Panc1 (cell line): ENCODE measurements at regions not wholly inside any gene's neighbourhood (a gene's known extent, or its start where the extent isn't known, plus 50 kb on each side); places are given as distances from the start of the nearest gene placed in this dataset.

Experiments used
- ATAC-seq: fragments of 200-7000 bp; cut with Tn5 transposase; 2 replicates; pipeline ENCODE4 v1.9.1; 2020; ENCODE audit warnings: mild to moderate bottlenecking, moderate library complexity
- BruUV-seq: library from RNA; stranded (reverse); fragments of 400-500 nt; replicated peaks from 2 replicates; lab custom pipeline; 2021; lab: Mats Ljungman, UMichigan
- CTCF ChIA-PET: fragments of 300-600 bp; sonication (Branson Sonifier 250); formaldehyde crosslinking; loops from one replicate; lab custom pipeline; 2022; ENCODE audit warnings: antibody characterized with exemption; lab: Charles Lee
- POLR2A ChIA-PET: fragments of 300-600 bp; sonication (Branson Sonifier 250); formaldehyde crosslinking; loops from one replicate; lab custom pipeline; 2022; ENCODE audit warnings: antibody characterized with exemption; lab: Charles Lee
- DNase-seq: peaks from one replicate; pipeline ENCODE4 v3.0.0-alpha.2; 2010; ENCODE audit warnings: low read depth, low spot score
- H3K27ac ChIP-seq: 2 replicates; pipeline ENCODE4 v1.5.1; 2011; ENCODE audit warnings: mild to moderate bottlenecking, low read length, inconsistent platforms
- H3K27me3 ChIP-seq: fragments of 200-500 bp; sonication (Bioruptor generic); 2 replicates; pipeline ENCODE4 v1.6.0; 2014; ENCODE audit warnings: low read length, inconsistent platforms; ENCODE audit not compliant: control insufficient read depth, insufficient read depth
- H3K36me3 ChIP-seq: fragments of 200-500 bp; sonication (Bioruptor generic); 2 replicates; pipeline ENCODE4 v1.5.1; 2014; ENCODE audit warnings: inconsistent platforms, mild to moderate bottlenecking, low read length, moderate library complexity; ENCODE audit not compliant: control insufficient read depth, insufficient read depth
- H3K4me1 ChIP-seq: 2 replicates; pipeline ENCODE4 v1.5.1; 2011; ENCODE audit warnings: inconsistent platforms, mild to moderate bottlenecking, low read length, moderate library complexity; ENCODE audit not compliant: control insufficient read depth, insufficient read depth
- H3K4me3 ChIP-seq, 2 experiments: 2 replicates each; pipeline ENCODE4 v1.5.1; 2011 to 2012; ENCODE audit warnings: low read depth in 2 of 2, low read length in 2 of 2, mild to moderate bottlenecking in 2 of 2, inconsistent platforms in 1 of 2, moderate library complexity in 1 of 2
- H3K9me3 ChIP-seq: fragments of 200-500 bp; sonication (Bioruptor generic); 2 replicates; pipeline ENCODE4 v1.5.1; 2014; ENCODE audit warnings: low read depth, mild to moderate bottlenecking, inconsistent platforms, low read length, moderate library complexity; ENCODE audit not compliant: control insufficient read depth, insufficient read depth
- POLR2AphosphoS5 ChIP-seq: IDR thresholded peaks from 2 replicates; pipeline ENCODE4 v1.6.1; 2012; ENCODE audit warnings: mild to moderate bottlenecking, low read depth, low read length, moderate library complexity
- SIN3A ChIP-seq: IDR thresholded peaks from 2 replicates; pipeline ENCODE4 v1.6.1; 2012; ENCODE audit warnings: low read depth, mild to moderate bottlenecking, low read length, moderate library complexity, borderline replicate concordance; ENCODE audit not compliant: insufficient read depth
- TCF7L2 ChIP-seq: IDR thresholded peaks from 2 replicates; pipeline ENCODE4 v1.6.1; 2011; ENCODE audit warnings: mild to moderate bottlenecking, low read depth, low read length, inconsistent platforms
- in situ Hi-C: cut with HindIII; loops from 2 replicates; pipeline ENCODE4 v1.10.0; 2016; ENCODE audit warnings: low sequenced_read_pairs, low pct_unique_long_range_greater_than_20kb
- intact Hi-C: fragments of 100-400 bp; cut with micrococcal nuclease; formaldehyde crosslinking; loops from one replicate; pipeline ENCODE4 v1.10.0; 2022; ENCODE audit not compliant: unreplicated experiment
- TF ChIP-seq, protein P1 (sequence below), 2 experiments: IDR thresholded peaks; 2 replicates each; pipeline ENCODE4 v1.6.1; 2011 to 2012; ENCODE audit warnings: low read depth in 2 of 2, control low read depth in 1 of 2, low read length in 1 of 2, mild to moderate bottlenecking in 1 of 2, moderate library complexity in 1 of 2; ENCODE audit not compliant: insufficient read depth in 1 of 2
- TF ChIP-seq, protein P2 (sequence below): fragments of 450-650 bp; IDR thresholded peaks from 2 replicates; pipeline ENCODE4 v1.5.1; 2017; ENCODE audit warnings: mild to moderate bottlenecking

DNA sequence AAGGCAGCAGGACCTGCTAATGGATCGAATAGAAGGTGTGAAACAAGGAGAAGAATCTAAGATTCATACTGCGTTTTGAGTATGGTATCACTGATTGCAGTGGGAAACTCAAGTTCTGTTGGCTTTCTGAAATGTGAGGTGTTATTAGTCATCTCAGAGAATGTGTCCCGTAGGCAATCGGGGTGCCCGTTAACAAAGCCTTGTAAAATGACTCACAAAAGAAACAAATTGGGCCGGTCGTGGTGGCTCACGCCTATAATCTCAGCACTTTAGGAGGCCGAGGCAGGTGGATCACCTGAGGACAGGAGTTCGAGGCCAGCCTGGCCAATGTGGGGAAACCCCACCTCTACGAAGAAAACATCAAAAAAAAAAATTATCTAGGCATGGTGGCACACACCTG lies 118.2 kb upstream of the C7orf33 start:
- intact Hi-C loops: no loop called here
- ChIA-PET POLR2A (no interaction called here), CTCF (no interaction called here)
- TF ChIP-seq, protein P1, sequence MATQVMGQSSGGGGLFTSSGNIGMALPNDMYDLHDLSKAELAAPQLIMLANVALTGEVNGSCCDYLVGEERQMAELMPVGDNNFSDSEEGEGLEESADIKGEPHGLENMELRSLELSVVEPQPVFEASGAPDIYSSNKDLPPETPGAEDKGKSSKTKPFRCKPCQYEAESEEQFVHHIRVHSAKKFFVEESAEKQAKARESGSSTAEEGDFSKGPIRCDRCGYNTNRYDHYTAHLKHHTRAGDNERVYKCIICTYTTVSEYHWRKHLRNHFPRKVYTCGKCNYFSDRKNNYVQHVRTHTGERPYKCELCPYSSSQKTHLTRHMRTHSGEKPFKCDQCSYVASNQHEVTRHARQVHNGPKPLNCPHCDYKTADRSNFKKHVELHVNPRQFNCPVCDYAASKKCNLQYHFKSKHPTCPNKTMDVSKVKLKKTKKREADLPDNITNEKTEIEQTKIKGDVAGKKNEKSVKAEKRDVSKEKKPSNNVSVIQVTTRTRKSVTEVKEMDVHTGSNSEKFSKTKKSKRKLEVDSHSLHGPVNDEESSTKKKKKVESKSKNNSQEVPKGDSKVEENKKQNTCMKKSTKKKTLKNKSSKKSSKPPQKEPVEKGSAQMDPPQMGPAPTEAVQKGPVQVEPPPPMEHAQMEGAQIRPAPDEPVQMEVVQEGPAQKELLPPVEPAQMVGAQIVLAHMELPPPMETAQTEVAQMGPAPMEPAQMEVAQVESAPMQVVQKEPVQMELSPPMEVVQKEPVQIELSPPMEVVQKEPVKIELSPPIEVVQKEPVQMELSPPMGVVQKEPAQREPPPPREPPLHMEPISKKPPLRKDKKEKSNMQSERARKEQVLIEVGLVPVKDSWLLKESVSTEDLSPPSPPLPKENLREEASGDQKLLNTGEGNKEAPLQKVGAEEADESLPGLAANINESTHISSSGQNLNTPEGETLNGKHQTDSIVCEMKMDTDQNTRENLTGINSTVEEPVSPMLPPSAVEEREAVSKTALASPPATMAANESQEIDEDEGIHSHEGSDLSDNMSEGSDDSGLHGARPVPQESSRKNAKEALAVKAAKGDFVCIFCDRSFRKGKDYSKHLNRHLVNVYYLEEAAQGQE (IDR thresholded peaks at IDR 0.05; ENCODE audit: insufficient read depth in 1 of 2, low read depth in 2 of 2, low read length in 1 of 2): no peak
- no peak for TF ChIP-seq POLR2AphosphoS5
- TF ChIP-seq, protein P2, sequence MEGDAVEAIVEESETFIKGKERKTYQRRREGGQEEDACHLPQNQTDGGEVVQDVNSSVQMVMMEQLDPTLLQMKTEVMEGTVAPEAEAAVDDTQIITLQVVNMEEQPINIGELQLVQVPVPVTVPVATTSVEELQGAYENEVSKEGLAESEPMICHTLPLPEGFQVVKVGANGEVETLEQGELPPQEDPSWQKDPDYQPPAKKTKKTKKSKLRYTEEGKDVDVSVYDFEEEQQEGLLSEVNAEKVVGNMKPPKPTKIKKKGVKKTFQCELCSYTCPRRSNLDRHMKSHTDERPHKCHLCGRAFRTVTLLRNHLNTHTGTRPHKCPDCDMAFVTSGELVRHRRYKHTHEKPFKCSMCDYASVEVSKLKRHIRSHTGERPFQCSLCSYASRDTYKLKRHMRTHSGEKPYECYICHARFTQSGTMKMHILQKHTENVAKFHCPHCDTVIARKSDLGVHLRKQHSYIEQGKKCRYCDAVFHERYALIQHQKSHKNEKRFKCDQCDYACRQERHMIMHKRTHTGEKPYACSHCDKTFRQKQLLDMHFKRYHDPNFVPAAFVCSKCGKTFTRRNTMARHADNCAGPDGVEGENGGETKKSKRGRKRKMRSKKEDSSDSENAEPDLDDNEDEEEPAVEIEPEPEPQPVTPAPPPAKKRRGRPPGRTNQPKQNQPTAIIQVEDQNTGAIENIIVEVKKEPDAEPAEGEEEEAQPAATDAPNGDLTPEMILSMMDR: no peak
- no peak for TF ChIP-seq SIN3A
- no peak for TF ChIP-seq TCF7L2
- H3K9me3 ChIP-seq: no peaks in the 10 kb centered on the region
- H3K36me3 ChIP-seq: no peaks in the 10 kb centered on the region
- DNase-seq (no peak), ATAC-seq (no peak)
- H3K27me3 ChIP-seq: peaks cover 14% of the 10 kb centered on the region
- H3K4me1 ChIP-seq: no peaks in the 10 kb centered on the region
- no peak overlapping the region for H3K4me3 ChIP-seq
- in situ Hi-C loops: no loop called here
- no peak overlapping the region for H3K27ac ChIP-seq
- BruUV-seq: no TSS peak

DNA sequence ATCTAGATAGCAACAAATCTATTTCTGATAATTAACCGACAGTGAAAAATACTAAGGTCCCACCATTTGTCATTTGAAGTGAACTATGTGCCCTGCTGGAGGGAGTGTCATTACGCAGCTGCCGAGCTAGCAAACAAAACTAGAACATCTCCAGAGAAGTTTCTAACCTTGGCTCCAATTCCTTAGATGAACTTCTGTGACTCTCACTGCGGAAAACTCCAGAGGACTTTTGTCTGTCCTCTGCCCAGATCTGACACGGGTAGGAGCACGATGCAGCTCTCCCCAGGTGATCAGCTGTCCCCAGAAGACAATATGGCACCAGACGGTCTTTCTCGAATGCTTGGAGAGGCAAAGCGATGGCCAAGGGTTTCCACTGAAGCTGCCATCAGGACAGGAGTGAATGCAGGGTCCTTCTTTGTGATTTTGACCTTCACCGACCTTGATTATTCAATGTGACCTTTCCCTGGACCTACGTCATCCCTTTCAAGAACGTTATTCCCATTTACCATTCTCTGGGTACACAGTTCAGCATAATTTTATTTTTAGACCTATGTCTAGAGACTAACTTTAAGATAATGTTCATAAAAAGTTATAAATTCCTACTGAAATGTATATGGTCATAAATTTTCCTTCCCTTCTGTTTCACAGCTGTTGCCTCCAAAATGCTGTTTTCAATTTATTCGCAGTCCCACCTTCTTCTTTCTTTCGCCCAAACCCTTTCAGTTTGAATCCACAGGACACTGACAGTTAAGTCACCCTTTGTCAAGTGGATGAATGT lies 116.7 kb upstream of the C7orf33 start:
- in situ Hi-C loops: no loop called here

More for the DNA sequence above, 116.7 kb upstream of the C7orf33 start:
- H3K36me3 ChIP-seq: no peaks in the 10 kb centered on the region
- BruUV-seq: no TSS peak
- peaks cover 14% of the 10 kb centered on the region for H3K27me3 ChIP-seq
- no peak overlapping the region for H3K27ac ChIP-seq
- DNase-seq (no peak), ATAC-seq (no peak)
- intact Hi-C loops: no loop called here
- H3K4me3 ChIP-seq: no peak overlapping the region
- H3K9me3 ChIP-seq: no peaks in the 10 kb centered on the region
- POLR2A ChIA-PET: no interaction called here
- TF ChIP-seq POLR2AphosphoS5: no peak
- TF ChIP-seq SIN3A: no peak
- TF ChIP-seq, protein P1 (IDR thresholded peaks at IDR 0.05; ENCODE audit: insufficient read depth in 1 of 2, low read depth in 2 of 2, low read length in 1 of 2): no peak
- no peak for TF ChIP-seq TCF7L2
- TF ChIP-seq, protein P2: no peak
- CTCF ChIA-PET: no interaction called here
- no peaks in the 10 kb centered on the region for H3K4me1 ChIP-seq
